Mesothelial cell of epicardium (in vitro differentiated cells): ENCODE measurements at regions not wholly inside any gene's neighbourhood (a gene's known extent, or its start where the extent isn't known, plus 50 kb on each side); places are given as distances from the start of the nearest gene placed in this dataset.

Experiments used
- DNase-seq, 2 experiments: peaks; one replicate each; pipeline ENCODE4 v3.0.0; 2021; ENCODE audit warnings: low spot score in 2 of 2; ENCODE audit not compliant: unreplicated experiment in 2 of 2
- H3K27ac Mint-ChIP-seq: 2 replicates; pipeline ENCODE4 v1.8.0; 2021; ENCODE audit warnings: mixed read lengths
- H3K27me3 Mint-ChIP-seq: 2 replicates; pipeline ENCODE4 v1.8.0; 2021; ENCODE audit warnings: low read depth, mixed read lengths
- H3K36me3 Mint-ChIP-seq: 2 replicates; pipeline ENCODE4 v1.8.0; 2021; ENCODE audit warnings: mixed read lengths
- H3K4me1 Mint-ChIP-seq: 2 replicates; pipeline ENCODE4 v1.8.0; 2021; ENCODE audit warnings: mixed read lengths
- H3K4me3 Mint-ChIP-seq: 2 replicates; pipeline ENCODE4 v1.8.0; 2021; ENCODE audit warnings: mild to moderate bottlenecking, moderate library complexity, mixed read lengths
- H3K9me3 Mint-ChIP-seq: 2 replicates; pipeline ENCODE4 v1.8.0; 2021; ENCODE audit warnings: mixed read lengths
- CTCF ChIP-seq: fragments of 200-600 bp; sonication (generic); IDR thresholded peaks from one replicate; pipeline ENCODE4 v1.5.0; 2021; ENCODE audit warnings: antibody characterized with exemption; ENCODE audit not compliant: unreplicated experiment

- no peak for DNase-seq
- Mint-ChIP-seq H3K9me3 (no peaks in the 10 kb centered on the region), H3K4me3 (no peak overlapping the region), H3K27me3 (no peaks in the 10 kb centered on the region), H3K4me1 (peaks cover 62% of the 10 kb centered on the region), H3K27ac (no peak overlapping the region), H3K36me3 (no peaks in the 10 kb centered on the region)
- TF ChIP-seq CTCF, result no peak
Measured at GRCh38 chr6:137734875-137735182, 132.2 kb upstream of the TNFAIP3 start.

- H3K27ac Mint-ChIP-seq, result no peak overlapping the region
- H3K4me1 Mint-ChIP-seq, result peaks cover 62% of the 10 kb centered on the region
- no peak for TF ChIP-seq CTCF
- no peaks in the 10 kb centered on the region for H3K36me3 Mint-ChIP-seq
- no peaks in the 10 kb centered on the region for H3K9me3 Mint-ChIP-seq
- H3K4me3 Mint-ChIP-seq, result no peak overlapping the region
- no peaks in the 10 kb centered on the region for H3K27me3 Mint-ChIP-seq
- no peak for DNase-seq
Measured at GRCh38 chr6:137736048-137736818, 130.8 kb upstream of the TNFAIP3 start.

GRCh38 chr6:137736911-137737310 is 130.1 kb upstream of the TNFAIP3 start:
- no peaks in the 10 kb centered on the region for H3K36me3 Mint-ChIP-seq
- no peak overlapping the region for H3K4me3 Mint-ChIP-seq
- TF ChIP-seq CTCF, result no peak
- DNase-seq, result no peak
- H3K27ac Mint-ChIP-seq, result no peak overlapping the region
- no peaks in the 10 kb centered on the region for H3K9me3 Mint-ChIP-seq
- H3K4me1 Mint-ChIP-seq, result peaks cover 56% of the 10 kb centered on the region
- no peaks in the 10 kb centered on the region for H3K27me3 Mint-ChIP-seq

GRCh38 chr6:137737836-137738596 is 129.0 kb upstream of the TNFAIP3 start:
- Mint-ChIP-seq H3K27ac (peak overlapping the region; percentile 14), H3K4me3 (no peak overlapping the region), H3K4me1 (peaks cover 46% of the 10 kb centered on the region), H3K36me3 (no peaks in the 10 kb centered on the region), H3K27me3 (no peaks in the 10 kb centered on the region), H3K9me3 (no peaks in the 10 kb centered on the region)
- TF ChIP-seq CTCF, result no peak
- DNase-seq, result no peak

DNA sequence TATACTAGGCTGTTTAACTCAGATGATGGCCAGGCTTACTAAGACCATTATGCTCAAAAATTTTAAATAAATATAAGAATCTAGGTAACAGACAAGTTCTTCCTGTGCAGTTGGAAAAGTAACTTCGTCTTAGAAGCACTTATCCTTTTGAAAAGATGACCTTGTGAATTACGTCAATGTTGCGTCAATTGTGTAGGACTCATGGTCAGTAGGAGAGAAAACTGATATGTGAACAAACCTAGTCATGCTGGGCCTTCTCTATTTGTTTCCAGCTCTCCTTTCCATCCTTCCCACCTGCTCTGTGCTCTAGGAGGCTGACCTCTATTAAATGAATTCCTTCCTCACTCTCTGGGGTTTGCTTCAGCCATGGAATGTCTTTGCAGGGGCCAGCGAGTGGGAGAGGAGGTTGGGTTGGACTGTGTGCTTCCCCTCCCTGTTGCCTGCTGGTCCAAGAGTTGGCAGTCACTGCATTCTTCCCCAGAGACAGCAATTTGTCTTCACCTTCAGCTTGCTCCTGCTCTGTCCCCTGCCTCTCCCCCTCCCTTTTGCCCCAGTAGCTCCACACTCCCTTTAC is 128.0 kb upstream of the TNFAIP3 start:
- no peak for TF ChIP-seq CTCF
- Mint-ChIP-seq H3K27ac (peak overlapping the region; percentile 22), H3K36me3 (no peaks in the 10 kb centered on the region), H3K4me1 (peaks cover 39% of the 10 kb centered on the region), H3K9me3 (no peaks in the 10 kb centered on the region), H3K4me3 (no peak overlapping the region), H3K27me3 (no peaks in the 10 kb centered on the region)
- no peak for DNase-seq
